Coronary artery (tissue), 2 donors: ENCODE measurements at regions not wholly inside any gene's neighbourhood (a gene's known extent, or its start where the extent isn't known, plus 50 kb on each side); places are given as distances from the start of the nearest gene placed in this dataset.
"Not testable (repeated sequence)": the region's sequence is repeated elsewhere in the genome, so short reads cannot be mapped to it uniquely, and the experiment has no call there.

Source experiments
- DNase-seq: peaks from one replicate; pipeline ENCODE4 v3.0.0-alpha.2; 2017; ENCODE audit warnings: low spot score
- H3K27ac ChIP-seq, 2 donors: fragments of 200-600 bp; sonication (generic); one replicate each; pipeline ENCODE4 v1.5.1; 2016 to 2019
- H3K4me3 ChIP-seq: fragments of 200-600 bp; sonication (generic); 2 replicates; pipeline ENCODE4 v1.5.1; 2016; ENCODE audit warnings: mild to moderate bottlenecking, moderate library complexity
- CTCF ChIP-seq: fragments of 200-600 bp; sonication (generic); IDR thresholded peaks from one replicate; pipeline ENCODE4 v1.5.1; 2019; ENCODE audit warnings: antibody characterized with exemption

GRCh38 chr1:213499444-213499843 lies 448.4 kb downstream of the RPS6KC1 start:
- no peak for DNase-seq
- no peak for TF ChIP-seq CTCF
- H3K4me3 ChIP-seq: no peak overlapping the region
- no peak overlapping the region for H3K27ac ChIP-seq

GRCh38 chr1:213507472-213508223 lies 456.6 kb downstream of the RPS6KC1 start:
- no peak for DNase-seq
- TF ChIP-seq CTCF: no peak
- Histone ChIP-seq H3K4me3 (no peak overlapping the region), H3K27ac (no peak overlapping the region)

GRCh38 chr1:213511173-213511572 lies 460.1 kb downstream of the RPS6KC1 start:
- TF ChIP-seq CTCF: no peak
- Histone ChIP-seq H3K27ac (no peak overlapping the region), H3K4me3 (no peak overlapping the region)
- DNase-seq: no peak

GRCh38 chr1:213512316-213512715 lies 461.3 kb downstream of the RPS6KC1 start:
- no peak for TF ChIP-seq CTCF
- no peak overlapping the region for H3K27ac ChIP-seq
- no peak overlapping the region for H3K4me3 ChIP-seq
- no peak for DNase-seq

GRCh38 chr1:213513006-213513405 lies 462.0 kb downstream of the RPS6KC1 start:
- no peak for TF ChIP-seq CTCF
- no peak overlapping the region for H3K4me3 ChIP-seq
- no peak overlapping the region for H3K27ac ChIP-seq
- DNase-seq: no peak

- H3K27ac ChIP-seq, DNase-seq, H3K4me3 ChIP-seq: not testable (repeated sequence)
These were observed 463.6 kb downstream of the RPS6KC1 start for GRCh38 chr1:213514408-213515179.

GRCh38 chr1:213519098-213519497 lies 468.1 kb downstream of the RPS6KC1 start:
- Histone ChIP-seq H3K27ac (no peak overlapping the region), H3K4me3 (no peak overlapping the region)
- TF ChIP-seq CTCF: no peak
- no peak for DNase-seq
